ENCODE measurements at regions not wholly inside any gene's neighbourhood (a gene's known extent, or its start where the extent isn't known, plus 50 kb on each side); places are given as distances from the start of the nearest gene placed in this dataset.

DNA sequence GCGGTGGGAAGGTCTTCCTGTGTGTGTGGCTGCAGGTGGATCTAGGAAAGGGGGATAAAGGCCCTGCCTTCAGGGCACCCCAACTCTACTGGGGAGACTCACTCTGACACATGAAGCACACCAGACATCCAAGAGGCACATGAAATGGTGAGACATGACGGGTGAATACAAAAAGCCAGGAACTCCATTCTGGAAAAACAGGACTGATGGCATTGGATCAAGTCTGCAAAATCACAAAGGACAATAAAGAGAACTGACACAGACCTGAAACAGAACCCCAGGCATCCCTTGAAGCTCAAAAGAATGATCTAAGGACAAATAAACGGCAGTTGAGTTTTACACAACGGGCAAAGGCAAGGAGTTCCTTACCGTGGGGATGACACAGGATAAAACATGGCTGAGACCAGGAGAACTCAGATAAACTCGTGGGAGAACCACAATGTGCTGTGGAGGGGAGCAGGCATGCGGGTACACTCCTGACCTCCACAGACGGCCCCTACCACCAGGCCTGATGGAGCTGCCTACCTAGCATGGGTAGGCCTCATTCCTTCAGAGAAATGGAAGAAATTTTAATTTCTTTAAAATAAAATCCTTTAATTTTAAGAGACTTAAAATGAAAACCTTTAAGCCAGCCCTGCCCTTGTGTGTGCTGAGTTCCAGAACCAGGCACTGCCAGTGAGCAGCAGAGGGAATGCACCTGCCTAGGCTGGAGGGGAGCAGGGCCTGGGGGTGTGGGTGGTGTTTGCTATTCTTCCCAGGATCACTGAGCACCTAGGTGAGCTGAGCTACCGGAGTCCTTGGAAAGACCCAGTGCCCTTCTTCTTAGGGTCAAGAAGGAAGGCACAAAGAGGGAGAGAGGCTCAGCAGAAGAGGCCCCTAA is 100.1 kb downstream of the SINHCAF start:
- TF ChIP-seq POLR2A (IDR thresholded peaks at IDR 0.05), result no peak
- no peak for TF ChIP-seq CTCF (IDR thresholded peaks at IDR 0.05)
